HEK293T (cell line): ENCODE measurements at regions not wholly inside any gene's neighbourhood (a gene's known extent, or its start where the extent isn't known, plus 50 kb on each side); places are given as distances from the start of the nearest gene placed in this dataset.

Source experiments
- ARNT ChIP-seq: fragments of 450-650 bp; IDR thresholded peaks from 2 replicates; pipeline ENCODE4 v1.6.1; 2017; ENCODE audit warnings: mild to moderate bottlenecking
- FOXA1 ChIP-seq: fragments of 450-650 bp; IDR thresholded peaks from 2 replicates; pipeline ENCODE4 v1.6.1; 2016; ENCODE audit warnings: mild to moderate bottlenecking
- FOXK2 ChIP-seq: fragments of 450-650 bp; IDR thresholded peaks from 2 replicates; pipeline ENCODE4 v1.6.1; 2016; ENCODE audit warnings: mild to moderate bottlenecking
- FOXM1 ChIP-seq: fragments of 450-650 bp; IDR thresholded peaks from 2 replicates; pipeline ENCODE4 v1.6.1; 2017; ENCODE audit warnings: mild to moderate bottlenecking, borderline replicate concordance
- HDGF ChIP-seq: fragments of 450-650 bp; IDR thresholded peaks from 2 replicates; pipeline ENCODE4 v1.6.1; 2017; ENCODE audit warnings: antibody characterized with exemption, borderline replicate concordance
- L3MBTL2 ChIP-seq: fragments of 450-650 bp; conservative IDR thresholded peaks from 2 replicates; pipeline ENCODE4 v1.6.1; 2016; ENCODE audit warnings: mild to moderate bottlenecking
- LEF1 ChIP-seq: fragments of 450-650 bp; IDR thresholded peaks from 2 replicates; pipeline ENCODE4 v1.6.1; 2017; ENCODE audit warnings: mild to moderate bottlenecking, borderline replicate concordance
- SP1 ChIP-seq: fragments of 450-650 bp; IDR thresholded peaks from 2 replicates; pipeline ENCODE4 v1.6.1; 2017
- SUZ12 ChIP-seq: fragments of 450-650 bp; IDR thresholded peaks from 2 replicates; pipeline ENCODE4 v1.6.1; 2016; ENCODE audit warnings: mild to moderate bottlenecking
- ZNF384 ChIP-seq: fragments of 450-650 bp; IDR thresholded peaks from 2 replicates; pipeline ENCODE4 v1.6.1; 2016

GRCh38 chr20:20894280-20894679 is 181.8 kb upstream of the RALGAPA2 start:
- TF ChIP-seq SP1 (no peak), SUZ12 (no peak), FOXK2 (no peak), FOXM1 (no peak), LEF1 (no peak), FOXA1 (no peak), ZNF384 (no peak), L3MBTL2 (no peak), ARNT (no peak), HDGF (no peak)
